CD4-positive, alpha-beta T cell treated with Interleukin-6 for 4 hours (primary cell): ENCODE measurements at regions not wholly inside any gene's neighbourhood (a gene's known extent, or its start where the extent isn't known, plus 50 kb on each side); places are given as distances from the start of the nearest gene placed in this dataset.

Experiments used
- DNase-seq: peaks from one replicate; pipeline ENCODE4 v3.0.0-alpha.2; 2020; ENCODE audit warnings: mixed read lengths

DNA sequence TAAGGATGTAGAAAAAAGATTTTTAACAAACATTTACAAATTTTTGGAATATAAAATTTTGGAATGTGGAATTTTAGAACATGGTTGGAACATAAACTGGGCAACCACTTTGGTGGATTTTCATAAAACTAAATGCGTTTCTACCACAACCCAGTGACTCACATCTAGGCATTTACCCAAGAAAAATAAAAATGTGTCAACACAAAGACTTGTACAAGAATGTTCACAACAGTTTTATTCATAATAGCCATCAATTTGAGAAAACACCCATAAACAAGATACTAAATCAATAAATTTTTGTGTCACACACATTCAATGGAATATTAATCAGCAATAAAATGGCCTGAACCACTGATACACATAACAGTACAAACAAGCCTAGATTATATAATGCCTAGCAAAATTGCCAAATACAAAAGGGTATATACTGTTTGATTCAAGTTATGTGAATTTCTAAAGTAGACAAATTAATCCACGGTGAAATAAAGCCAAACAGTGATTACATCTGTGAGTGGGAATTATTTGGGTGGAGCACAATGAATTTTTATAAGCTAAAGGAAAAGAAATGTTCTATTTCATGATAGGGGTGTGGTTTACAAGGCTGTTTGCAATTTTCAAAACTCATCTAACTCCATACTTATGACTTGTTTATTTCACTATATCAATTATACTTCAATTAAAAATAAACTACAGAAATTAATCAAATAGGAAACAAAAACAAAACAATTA, 415.2 kb upstream of the OR4E1 start:
- DNase-seq, result no peak

DNA sequence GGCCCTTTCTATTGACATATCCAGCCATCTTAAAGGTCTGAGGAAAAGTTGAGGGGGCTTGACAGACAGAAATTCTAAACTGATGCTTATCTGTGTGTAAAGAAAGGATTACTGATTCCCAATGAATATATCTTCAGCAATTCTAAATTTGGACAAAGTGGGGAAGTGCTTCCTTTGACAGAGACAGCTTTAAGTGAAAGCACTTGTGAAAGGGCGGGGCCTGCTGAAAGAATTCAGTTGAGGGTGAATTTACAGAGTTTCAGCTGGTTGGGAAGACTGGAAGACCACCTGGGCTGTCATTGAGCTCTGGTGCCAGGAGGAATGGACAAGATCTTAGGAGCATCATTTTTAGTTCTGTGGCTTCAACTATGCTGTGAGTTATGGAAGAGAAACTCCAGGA, 412.5 kb upstream of the OR4E1 start:
- peak; percentile 25 for DNase-seq

DNA sequence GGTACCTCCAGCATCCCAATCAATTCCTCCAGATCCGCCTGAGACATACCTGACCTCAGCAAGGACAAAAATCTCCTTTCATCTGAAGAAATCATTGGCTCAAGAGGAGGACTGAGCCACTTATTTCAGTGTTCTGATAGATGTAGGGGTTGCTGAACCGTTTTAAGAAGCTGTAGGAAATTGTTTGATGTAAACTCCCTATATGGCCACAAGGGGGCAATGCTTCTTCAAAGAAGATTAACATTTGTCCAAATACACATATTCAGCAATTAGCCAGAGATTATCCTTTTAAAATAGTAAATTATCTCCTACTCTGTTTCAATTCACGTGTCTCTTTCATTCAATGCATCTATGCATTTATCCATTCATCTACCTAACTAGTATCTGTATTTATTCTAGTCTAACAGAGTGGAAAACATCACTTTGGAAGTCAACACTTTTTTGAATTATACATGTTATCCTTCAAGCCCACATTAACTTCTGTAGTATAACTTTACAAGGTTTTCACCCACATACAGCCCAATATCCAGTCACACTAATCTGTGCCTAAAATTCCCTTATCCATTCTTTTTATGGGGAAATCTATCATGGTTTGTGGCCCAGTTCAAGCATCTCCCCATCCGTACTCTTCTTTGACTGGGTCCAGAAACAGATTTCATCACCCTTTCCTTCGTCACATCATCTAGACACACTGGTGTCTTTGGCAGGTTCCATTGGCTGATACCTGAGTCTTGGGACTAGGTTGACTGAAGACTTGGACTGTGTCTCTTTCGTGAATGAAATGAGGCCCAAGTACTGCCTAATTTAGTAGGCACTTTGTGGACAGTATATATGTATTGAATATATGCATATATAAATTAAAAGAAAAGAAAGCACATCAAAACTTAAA, 411.0 kb upstream of the OR4E1 start:
- DNase-seq, result peak; percentile 41

DNA sequence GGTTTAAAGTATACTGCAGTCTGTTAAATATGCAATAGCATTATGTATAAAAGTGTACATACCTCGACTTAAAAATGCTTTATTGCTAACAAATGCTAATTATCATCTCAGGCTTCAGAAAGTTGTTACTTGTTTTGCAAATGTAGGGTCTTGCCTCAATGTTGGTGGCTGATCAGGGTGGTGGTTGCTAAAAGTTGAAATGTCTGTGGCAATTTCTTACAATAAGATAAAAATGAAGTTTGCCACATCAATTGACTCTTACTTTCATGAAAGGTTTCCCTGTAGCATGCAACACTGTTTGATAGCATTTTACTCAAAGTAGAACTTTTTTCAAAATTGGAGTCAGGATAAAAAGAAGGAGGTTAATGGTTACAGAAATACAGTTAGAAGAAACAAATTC, 407.7 kb upstream of the OR4E1 start:
- DNase-seq, result peak; percentile 27

DNA sequence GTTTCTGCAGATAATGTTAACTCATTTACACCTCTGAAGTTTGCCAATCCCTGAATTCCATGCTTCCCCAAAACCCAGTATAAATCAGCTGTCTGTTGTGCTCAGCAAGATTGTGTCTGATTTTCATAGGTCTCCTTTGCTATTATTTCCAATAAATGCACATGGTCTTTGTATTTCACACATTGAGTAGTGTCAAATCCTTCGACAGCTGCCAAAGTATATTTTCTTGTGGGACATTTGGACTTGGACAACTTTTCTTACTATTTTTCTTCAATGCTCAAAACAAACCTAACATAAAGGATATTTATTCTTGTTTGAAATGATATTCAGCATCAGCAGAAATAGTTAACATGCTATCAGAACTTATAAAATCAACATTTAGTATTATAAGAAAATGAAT, 406.1 kb upstream of the OR4E1 start:
- no peak for DNase-seq

DNA sequence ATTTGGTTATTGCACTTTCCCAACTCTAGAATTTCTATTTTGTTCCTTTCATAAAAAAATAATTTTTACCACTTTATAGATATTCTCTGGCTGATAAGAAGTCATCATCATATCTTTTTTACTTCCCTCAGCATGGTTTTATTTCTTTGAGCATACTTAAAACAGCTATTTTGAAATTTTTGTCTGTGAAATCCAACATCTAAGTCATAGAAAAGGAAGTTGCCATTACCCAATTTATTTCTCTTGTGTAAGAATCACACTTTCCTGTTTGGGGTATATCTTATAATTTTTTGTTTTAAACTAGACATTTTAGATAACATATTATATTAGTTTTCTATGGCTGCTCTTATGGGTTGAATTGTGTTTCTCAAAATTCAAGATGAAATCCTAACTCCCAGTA, 400.2 kb upstream of the OR4E1 start:
- DNase-seq, result no peak

DNA sequence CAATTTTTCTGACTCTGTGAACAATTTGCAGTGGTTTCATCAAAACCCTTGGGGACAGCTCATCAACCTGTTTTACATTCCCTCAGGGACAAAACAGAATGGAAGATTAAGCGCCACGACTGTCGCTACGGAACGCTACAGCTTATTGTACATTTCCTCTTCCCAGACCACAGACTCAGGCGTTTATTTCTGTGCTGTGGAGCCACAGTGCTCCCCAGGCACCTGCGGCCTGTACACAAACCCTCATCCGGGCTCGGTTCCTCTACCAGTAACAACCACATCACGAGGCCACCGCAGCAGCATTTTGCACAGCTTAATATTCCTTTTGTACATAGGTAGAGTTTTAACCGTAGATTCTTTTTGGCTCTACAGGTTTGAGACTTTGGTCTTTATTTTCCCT, 397.4 kb upstream of the OR4E1 start:
- DNase-seq, result peak; percentile 76

DNA sequence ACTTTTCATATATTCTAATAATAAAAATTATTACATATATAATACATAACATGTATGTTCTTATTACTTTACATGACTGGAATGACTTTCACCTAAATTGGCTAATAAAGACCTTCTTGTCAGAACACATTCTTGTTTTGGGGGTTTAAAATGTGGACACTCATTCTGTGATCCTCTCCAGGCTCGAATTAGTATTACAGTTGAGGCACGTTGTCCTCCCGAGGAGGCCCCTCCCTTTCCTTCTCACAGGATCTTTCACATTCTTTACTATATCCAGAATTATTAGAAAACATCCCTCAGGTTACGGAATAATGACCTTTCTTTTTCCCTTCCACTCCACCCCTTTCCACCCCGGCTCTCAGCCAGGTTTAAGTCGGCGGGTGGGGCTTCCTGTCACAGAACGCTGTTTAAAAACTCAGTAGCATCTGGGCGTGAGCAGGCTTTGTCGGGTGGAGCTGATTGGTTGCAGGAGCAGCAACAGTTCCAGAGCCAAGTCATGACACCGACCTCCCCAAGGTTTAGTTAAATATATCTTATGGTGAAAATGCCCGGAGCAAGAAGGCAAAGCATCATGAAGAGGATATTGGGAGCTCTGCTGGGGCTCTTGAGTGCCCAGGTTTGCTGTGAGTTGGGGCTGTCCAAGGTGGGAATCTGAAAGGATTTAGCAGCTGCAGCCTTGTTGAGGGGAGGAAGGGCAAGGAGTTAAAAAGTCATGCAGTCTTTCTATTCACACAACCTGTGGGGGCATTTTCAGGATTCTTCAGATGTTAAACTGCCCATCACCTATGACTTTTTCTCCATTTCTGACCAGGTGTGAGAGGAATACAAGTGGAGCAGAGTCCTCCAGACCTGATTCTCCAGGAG, 396.7 kb upstream of the OR4E1 start:
- peak; percentile 74 for DNase-seq

DNA sequence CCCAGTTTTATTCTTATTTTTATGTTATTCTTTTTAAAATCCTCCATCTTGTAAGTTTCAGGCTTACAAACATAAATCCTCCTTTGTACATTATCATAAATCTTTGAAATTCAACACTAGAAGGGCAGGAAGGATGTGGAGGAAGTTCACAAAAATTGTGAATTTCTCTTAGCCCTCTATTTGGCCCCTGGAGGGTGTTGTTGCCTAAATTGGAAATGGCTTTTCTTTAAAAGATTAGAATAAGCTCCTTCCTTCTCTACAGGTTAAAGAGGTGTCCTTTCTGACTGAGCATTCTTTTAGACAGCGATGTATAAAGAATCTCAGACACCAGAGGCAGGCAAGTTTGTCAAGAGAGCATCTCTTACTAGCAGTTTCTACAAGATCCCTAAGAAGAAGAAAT, 391.7 kb upstream of the OR4E1 start:
- DNase-seq, result no peak

DNA sequence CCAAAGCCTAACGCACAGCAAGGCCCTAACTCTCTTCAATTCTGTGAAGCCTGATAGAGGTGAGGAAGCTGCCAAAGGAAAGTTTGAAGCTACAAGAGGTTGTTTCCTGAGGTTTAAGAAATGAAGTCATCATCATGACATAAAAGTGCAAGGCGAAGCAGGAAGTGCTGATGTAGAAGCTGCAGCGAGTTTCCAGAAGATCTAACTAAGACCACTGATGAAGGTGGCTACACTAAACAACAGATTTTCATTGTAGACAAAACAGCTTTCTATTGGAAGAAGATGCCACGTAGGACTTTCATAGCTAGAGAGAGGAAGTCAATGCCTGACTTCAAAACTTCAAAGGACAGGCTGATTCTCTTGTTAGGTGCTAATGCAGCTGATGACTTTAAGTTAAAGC, 385.6 kb upstream of the OR4E1 start:
- no peak for DNase-seq

DNA sequence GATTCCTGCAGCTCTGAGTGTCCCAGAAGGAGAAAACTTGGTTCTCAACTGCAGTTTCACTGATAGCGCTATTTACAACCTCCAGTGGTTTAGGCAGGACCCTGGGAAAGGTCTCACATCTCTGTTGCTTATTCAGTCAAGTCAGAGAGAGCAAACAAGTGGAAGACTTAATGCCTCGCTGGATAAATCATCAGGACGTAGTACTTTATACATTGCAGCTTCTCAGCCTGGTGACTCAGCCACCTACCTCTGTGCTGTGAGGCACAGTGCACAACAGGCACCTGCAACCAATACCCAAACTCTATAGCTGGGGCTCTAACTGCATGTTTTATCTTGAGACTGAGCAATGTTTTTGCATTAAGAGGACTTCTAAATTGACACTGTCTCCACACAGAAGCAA, 379.2 kb upstream of the OR4E1 start:
- DNase-seq, result peak; percentile 57

DNA sequence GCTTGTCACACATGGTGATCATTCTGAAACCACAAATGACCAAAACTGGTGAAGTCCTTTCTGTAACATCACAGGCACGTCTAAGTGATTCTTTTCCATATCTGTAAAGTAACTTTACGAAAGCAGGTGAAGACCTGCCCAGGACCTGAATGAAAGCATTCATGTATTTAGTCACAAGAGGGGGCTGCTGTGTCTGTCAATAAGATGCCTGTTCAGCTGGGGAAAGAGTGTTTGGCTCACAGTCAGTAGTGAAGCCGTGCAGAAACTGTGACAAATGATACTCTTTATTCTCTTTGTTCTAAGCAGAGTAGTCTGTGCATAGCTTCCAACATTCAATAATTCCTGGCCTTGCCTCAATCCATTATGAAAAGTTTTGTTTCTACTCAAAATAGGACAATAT, 373.5 kb upstream of the OR4E1 start:
- DNase-seq, result peak; percentile 53

DNA sequence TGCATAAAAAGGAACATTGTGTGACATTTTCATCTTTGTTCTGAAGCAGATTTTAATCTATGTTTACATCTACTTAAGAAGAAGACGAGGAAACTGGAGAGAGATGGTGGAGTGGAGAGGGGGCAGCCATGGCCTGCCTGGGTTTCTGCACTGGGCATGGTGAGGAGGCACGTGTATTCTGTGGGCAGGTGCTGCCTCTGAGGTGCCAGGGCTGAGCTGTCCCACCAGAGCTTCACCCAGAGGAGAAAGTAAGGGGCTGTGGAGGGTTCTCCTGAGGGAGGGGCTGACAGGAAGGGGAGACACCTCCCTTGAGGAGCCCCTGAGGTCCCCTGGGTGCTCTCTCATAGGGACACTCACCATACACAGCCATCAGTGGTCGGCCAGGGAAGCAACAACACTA, 372.4 kb upstream of the OR4E1 start:
- peak; percentile 3 for DNase-seq

DNA sequence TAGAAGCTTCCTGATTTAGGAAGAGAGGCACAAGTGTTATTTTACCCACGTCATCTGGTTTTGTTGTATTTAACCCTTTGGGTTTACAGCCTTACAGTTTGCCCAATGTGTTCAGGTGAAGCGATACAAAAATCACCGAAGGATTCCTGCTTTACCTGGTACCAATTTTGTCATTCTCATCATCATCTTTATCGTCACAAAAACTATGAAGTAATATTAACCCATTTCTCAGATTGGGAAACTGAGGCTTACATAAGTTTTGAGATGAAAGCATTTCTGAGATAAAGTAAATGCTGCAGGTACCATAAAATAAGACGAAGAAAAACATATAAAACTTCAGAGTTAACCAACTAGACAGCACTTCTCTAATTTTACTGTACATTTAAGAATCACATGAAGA, 370.6 kb upstream of the OR4E1 start:
- no peak for DNase-seq

DNA sequence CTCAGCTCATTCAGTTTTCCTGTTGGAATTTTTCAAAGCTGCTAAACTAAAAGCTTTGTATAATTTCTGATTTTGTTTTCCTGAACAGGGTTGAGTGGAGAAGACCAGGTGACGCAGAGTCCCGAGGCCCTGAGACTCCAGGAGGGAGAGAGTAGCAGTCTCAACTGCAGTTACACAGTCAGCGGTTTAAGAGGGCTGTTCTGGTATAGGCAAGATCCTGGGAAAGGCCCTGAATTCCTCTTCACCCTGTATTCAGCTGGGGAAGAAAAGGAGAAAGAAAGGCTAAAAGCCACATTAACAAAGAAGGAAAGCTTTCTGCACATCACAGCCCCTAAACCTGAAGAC, 367.1 kb upstream of the OR4E1 start:
- DNase-seq, result no peak

DNA sequence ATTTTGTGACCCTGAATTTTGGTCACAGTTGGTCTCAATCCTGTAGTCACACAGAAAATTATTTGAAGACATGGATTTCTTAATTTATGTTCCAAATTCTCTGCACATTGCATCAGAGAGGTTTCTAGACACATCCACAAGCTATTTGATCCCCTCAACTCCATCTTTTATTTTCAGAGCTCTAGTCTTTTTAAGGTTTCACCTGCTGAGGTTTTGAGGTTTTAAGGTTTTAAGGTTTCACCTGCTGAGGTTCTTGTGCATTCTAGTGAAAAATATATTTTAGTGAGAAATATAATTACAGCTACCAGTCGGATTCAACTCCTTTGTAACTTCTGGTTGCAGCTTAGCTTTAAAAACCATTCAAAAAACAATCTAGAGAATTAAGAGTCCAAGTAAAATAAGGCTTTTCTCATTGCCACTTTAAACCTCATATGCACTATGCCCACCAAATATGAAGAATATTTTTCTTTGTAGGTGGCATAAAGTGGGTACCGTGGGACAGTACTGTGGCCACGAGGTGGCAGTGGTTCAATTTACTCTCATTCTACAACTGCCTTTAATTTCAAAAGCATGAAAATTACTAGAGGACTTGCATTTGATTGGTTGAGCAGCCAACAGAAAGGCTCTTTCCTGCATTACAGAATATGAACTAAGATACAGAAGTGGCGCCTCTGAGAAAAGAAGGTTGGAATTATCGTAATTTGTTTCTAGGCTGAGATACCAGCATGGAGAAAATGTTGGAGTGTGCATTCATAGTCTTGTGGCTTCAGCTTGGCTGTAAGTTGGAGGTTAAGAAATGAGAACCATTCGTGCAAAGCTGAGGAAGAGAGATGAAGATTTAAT, 366.5 kb upstream of the OR4E1 start:
- peak; percentile 65 for DNase-seq

DNA sequence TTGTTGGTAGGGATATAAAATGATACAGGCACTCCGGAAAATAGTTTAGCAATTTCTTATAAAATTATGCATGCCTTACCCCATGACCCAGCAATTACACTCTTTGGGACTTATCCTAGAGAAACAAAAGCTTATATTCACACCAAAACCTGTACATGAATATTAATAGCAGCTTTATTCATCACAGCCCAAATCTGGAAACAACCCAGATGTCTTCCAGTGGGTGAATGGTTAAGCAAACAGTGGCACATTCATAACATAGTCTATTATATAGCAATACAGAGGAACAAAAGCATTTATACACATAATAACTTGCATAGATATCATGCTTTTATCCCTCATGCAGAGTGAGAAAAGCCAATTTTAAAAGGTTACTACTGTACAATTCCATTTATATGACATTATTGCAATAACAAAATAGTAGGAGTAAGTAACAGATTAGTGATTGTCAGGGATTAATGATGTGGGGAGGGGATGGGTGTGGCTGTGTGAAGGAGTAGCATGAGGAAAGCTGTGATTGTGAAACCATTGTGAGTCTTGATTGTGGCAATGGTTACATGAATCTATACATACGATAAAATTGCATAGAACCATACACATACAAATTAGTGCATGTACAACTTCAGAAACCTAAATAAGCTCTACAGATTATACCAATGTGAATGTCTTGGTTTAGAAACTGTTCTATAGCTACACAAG, 363.1 kb upstream of the OR4E1 start:
- no peak for DNase-seq

DNA sequence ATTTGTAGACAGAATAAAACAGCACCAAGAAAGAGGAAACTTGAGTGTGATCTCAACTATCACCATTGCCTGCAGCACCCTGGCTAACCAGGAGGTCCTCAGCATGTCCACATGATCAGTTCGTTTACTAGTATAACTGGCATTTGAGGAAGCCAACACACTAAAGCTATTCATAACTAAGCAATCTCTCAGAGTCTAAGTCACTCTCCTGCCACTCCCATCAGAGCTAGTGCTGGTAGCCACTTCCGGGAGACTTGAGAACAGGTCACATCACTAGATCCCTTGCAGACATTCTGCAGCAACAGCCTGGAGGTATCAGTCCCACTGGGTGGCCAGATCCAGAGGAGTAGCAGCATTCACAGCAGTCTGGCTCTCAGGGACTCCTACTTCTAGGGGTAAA, 352.9 kb upstream of the OR4E1 start:
- no peak for DNase-seq

DNA sequence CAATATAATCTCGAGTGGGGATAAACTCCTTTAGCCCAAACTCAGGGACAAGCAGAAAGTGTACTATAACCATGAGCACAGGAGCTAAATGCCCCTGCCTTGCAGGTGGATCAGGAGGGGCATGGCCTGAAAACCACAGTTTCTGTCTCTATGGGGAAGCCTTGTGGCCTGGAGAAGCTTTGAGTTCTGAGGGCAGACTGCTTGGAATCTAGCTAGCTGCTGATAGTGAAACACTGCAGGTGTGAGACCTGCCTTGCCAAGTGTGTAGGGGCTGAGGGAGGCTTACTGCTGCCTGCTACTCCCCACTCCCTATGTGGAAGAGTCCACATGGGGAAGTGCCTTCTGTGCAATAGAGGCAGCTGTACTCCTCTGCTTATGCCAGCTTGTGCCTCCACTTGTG, 352.3 kb upstream of the OR4E1 start:
- DNase-seq, result no peak

DNA sequence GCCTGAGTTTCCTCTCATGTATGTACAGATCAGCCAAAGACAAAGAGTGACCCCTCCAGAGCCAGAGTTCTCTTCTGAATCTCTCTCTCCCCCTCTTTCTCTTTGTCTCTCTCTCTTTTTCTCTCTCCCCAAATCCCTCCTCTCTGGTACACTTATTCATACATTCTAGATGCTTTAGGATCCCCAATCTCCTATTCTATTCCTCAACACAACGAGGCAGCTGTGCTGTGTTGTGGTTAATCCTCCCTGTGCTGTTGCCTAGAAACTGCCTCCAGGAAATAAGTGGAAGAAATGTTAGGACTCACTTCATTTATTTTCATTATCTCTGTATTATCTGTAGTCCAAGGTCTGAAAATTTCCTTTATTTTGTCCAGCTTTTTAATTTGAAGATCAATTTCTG, 350.5 kb upstream of the OR4E1 start:
- DNase-seq, result no peak

DNA sequence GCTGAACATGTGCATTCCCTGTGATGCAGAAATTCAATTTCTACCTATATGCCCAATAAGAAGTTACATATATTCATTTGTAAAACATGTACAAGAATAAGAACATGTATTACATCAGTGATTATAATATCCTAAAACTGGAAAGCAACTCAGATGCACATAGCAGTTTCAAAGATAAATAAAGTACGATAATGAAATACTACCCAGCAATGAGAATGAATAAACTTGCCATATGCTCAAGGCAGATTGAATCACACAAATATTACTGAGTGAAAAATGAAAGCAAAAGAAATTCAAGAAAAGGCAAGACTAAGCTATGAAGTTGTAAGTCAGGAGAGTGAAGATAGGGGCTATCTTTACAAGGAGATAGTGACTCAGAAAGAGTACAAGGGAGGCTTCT, 345.3 kb upstream of the OR4E1 start:
- no peak for DNase-seq

DNA sequence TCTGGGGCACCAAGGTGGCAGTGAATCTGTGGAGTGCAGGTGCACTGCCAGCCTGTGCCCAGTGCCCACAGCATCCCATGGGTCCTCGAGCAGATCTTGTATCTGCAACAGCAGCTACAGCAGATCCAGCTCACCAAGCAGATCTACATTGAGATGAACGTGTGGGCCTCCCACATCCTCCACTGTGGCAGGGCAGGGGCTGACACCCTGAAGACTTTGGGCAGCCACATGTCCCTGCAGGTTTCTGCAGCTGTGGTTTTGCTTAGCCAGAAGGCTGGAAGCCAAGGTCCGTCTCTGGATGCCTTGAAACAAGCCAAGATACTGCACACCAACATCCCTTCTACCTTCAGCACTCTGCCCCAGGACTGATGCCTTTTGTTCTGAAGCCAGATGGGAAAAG, 338.8 kb upstream of the OR4E1 start:
- DNase-seq, result no peak
